Osteocyte (in vitro differentiated cells): ENCODE measurements at regions not wholly inside any gene's neighbourhood (a gene's known extent, or its start where the extent isn't known, plus 50 kb on each side); places are given as distances from the start of the nearest gene placed in this dataset.

Experiments
- DNase-seq: peaks from one replicate; pipeline ENCODE4 v3.0.0; 2021; ENCODE audit warnings: mixed read lengths; ENCODE audit not compliant: unreplicated experiment; ENCODE audit errors: extremely low spot score
- H3K27ac Mint-ChIP-seq: one replicate; pipeline ENCODE4 v1.8.0; 2021; ENCODE audit warnings: mild to moderate bottlenecking, mixed read lengths; ENCODE audit not compliant: unreplicated experiment
- H3K27me3 Mint-ChIP-seq: one replicate; pipeline ENCODE4 v1.8.0; 2021; ENCODE audit warnings: mixed read lengths; ENCODE audit not compliant: unreplicated experiment
- H3K36me3 Mint-ChIP-seq: one replicate; pipeline ENCODE4 v1.8.0; 2021; ENCODE audit warnings: mixed read lengths; ENCODE audit not compliant: unreplicated experiment
- H3K4me1 Mint-ChIP-seq: one replicate; pipeline ENCODE4 v1.8.0; 2021; ENCODE audit warnings: mixed read lengths; ENCODE audit not compliant: unreplicated experiment
- H3K4me3 Mint-ChIP-seq: one replicate; pipeline ENCODE4 v1.8.0; 2021; ENCODE audit warnings: mild to moderate bottlenecking, moderate library complexity, mixed read lengths; ENCODE audit not compliant: unreplicated experiment
- H3K9me3 Mint-ChIP-seq: one replicate; pipeline ENCODE4 v1.8.0; 2021; ENCODE audit warnings: mixed read lengths; ENCODE audit not compliant: unreplicated experiment
- CTCF ChIP-seq: fragments of 200-600 bp; sonication (generic); IDR thresholded peaks from 2 replicates; pipeline ENCODE4 v1.5.0; 2021; ENCODE audit warnings: antibody characterized with exemption, mild to moderate bottlenecking, moderate library complexity

GRCh38 chr5:164680812-164681520 lies 1175.5 kb downstream of the MAT2B start:
- Mint-ChIP-seq H3K27ac (no peak overlapping the region), H3K36me3 (no peaks in the 10 kb centered on the region), H3K4me3 (no peak overlapping the region), H3K4me1 (no peaks in the 10 kb centered on the region), H3K27me3 (no peaks in the 10 kb centered on the region), H3K9me3 (peaks cover 4% of the 10 kb centered on the region)
- TF ChIP-seq CTCF = no peak
- DNase-seq = no peak

GRCh38 chr5:164687391-164687790 lies 1182.0 kb downstream of the MAT2B start:
- Mint-ChIP-seq H3K4me1 (no peaks in the 10 kb centered on the region), H3K36me3 (no peaks in the 10 kb centered on the region), H3K27ac (no peak overlapping the region), H3K27me3 (no peaks in the 10 kb centered on the region), H3K9me3 (peaks cover 3% of the 10 kb centered on the region), H3K4me3 (no peak overlapping the region)
- TF ChIP-seq CTCF = no peak
- DNase-seq = no peak

GRCh38 chr5:164688437-164688836 lies 1183.0 kb downstream of the MAT2B start:
- no peak for DNase-seq
- Mint-ChIP-seq H3K27me3 (no peaks in the 10 kb centered on the region), H3K4me3 (no peak overlapping the region), H3K27ac (no peak overlapping the region), H3K36me3 (no peaks in the 10 kb centered on the region), H3K4me1 (no peaks in the 10 kb centered on the region), H3K9me3 (peaks cover 3% of the 10 kb centered on the region)
- TF ChIP-seq CTCF = no peak

- no peaks in the 10 kb centered on the region for H3K27me3 Mint-ChIP-seq
- H3K4me3 Mint-ChIP-seq = no peak overlapping the region
- H3K36me3 Mint-ChIP-seq = no peaks in the 10 kb centered on the region
- no peak for DNase-seq
- H3K27ac Mint-ChIP-seq = no peak overlapping the region
- no peaks in the 10 kb centered on the region for H3K4me1 Mint-ChIP-seq
- peaks cover 11% of the 10 kb centered on the region for H3K9me3 Mint-ChIP-seq
- no peak for TF ChIP-seq CTCF
Observed at GRCh38 chr5:164708831-164709230, 1203.4 kb downstream of the MAT2B start.

GRCh38 chr5:164713682-164714081 lies 1208.3 kb downstream of the MAT2B start:
- Mint-ChIP-seq H3K36me3 (no peaks in the 10 kb centered on the region), H3K4me1 (no peaks in the 10 kb centered on the region), H3K27me3 (no peaks in the 10 kb centered on the region), H3K4me3 (no peak overlapping the region), H3K27ac (no peak overlapping the region), H3K9me3 (peaks cover 7% of the 10 kb centered on the region)
- TF ChIP-seq CTCF = no peak
- no peak for DNase-seq
